Stimulated activated naive CD8-positive, alpha-beta T cell treated with anti-CD3 and anti-CD28 coated beads, Interleukin-15, amount 100 ng/mL, for 72 hours (primary cell): ENCODE measurements at regions not wholly inside any gene's neighbourhood (a gene's known extent, or its start where the extent isn't known, plus 50 kb on each side); places are given as distances from the start of the nearest gene placed in this dataset.
A peak's percentile ranks its signal among the peaks of the same experiment; 100 is the strongest.

Experiments used
- ATAC-seq: fragments of 150-1000 bp; cut with Tn5 transposase; 2 replicates; pipeline ENCODE4 v1.10.0; 2021; ENCODE audit warnings: mild to moderate bottlenecking, moderate library complexity
- DNase-seq, 2 donors: peaks; one replicate each; pipeline ENCODE4 v3.0.0; 2021 to 2022
- H3K27ac Mint-ChIP-seq, 2 donors: one replicate each; pipeline ENCODE4 v1.8.0; 2022; ENCODE audit warnings: mild to moderate bottlenecking in 2 of 2, mixed read lengths in 2 of 2, moderate library complexity in 2 of 2
- H3K27me3 Mint-ChIP-seq: one replicate; pipeline ENCODE4 v1.8.0; 2022; ENCODE audit warnings: mixed read lengths
- H3K4me1 Mint-ChIP-seq: one replicate; pipeline ENCODE4 v1.8.0; 2022; ENCODE audit warnings: mild to moderate bottlenecking, mixed read lengths
- H3K4me3 Mint-ChIP-seq, 2 donors: one replicate each; pipeline ENCODE4 v1.8.0; 2022; ENCODE audit warnings: mild to moderate bottlenecking in 2 of 2, mixed read lengths in 2 of 2, moderate library complexity in 1 of 2
- H3K9me3 Mint-ChIP-seq, 2 donors: one replicate each; pipeline ENCODE4 v1.8.0; 2022; ENCODE audit warnings: mixed read lengths in 2 of 2

- Mint-ChIP-seq H3K27ac (peak overlapping the region in 1 of 2 donors; percentile 35), H3K9me3 (peaks cover 23 to 35% of the 10 kb centered on the region in 2 donors), H3K4me1 (peaks cover 18% of the 10 kb centered on the region), H3K4me3 (no peak overlapping the region), H3K27me3 (peaks cover 25% of the 10 kb centered on the region)
- DNase-seq (no peak), ATAC-seq (no peak)
Observed at GRCh38 chr17:77698903-77699623, 259.4 kb upstream of the TNRC6C start.

- H3K27ac Mint-ChIP-seq: no peak overlapping the region
- ATAC-seq (no peak), DNase-seq (peak in 1 of 2 donors; percentile 5)
- H3K9me3 Mint-ChIP-seq: peaks cover 29 to 45% of the 10 kb centered on the region in 2 donors
- no peak overlapping the region for H3K4me3 Mint-ChIP-seq
- peaks cover 14% of the 10 kb centered on the region for H3K27me3 Mint-ChIP-seq
- peaks cover 14% of the 10 kb centered on the region for H3K4me1 Mint-ChIP-seq
Observed at GRCh38 chr17:77700165-77700881, 258.2 kb upstream of the TNRC6C start.

GRCh38 chr17:77701996-77702395 lies 256.5 kb upstream of the TNRC6C start:
- Mint-ChIP-seq H3K27me3 (no peaks in the 10 kb centered on the region), H3K27ac (no peak overlapping the region), H3K4me1 (no peaks in the 10 kb centered on the region), H3K9me3 (peaks cover 30 to 58% of the 10 kb centered on the region in 2 donors), H3K4me3 (no peak overlapping the region)
- no peak for ATAC-seq
- peak in 1 of 2 donors; percentile 2 for DNase-seq

GRCh38 chr17:77704048-77704815 lies 254.3 kb upstream of the TNRC6C start:
- H3K4me1 Mint-ChIP-seq: no peaks in the 10 kb centered on the region
- no peak overlapping the region for H3K27ac Mint-ChIP-seq
- no peaks in the 10 kb centered on the region for H3K27me3 Mint-ChIP-seq
- no peak for DNase-seq
- peaks cover 35 to 61% of the 10 kb centered on the region in 2 donors for H3K9me3 Mint-ChIP-seq
- no peak overlapping the region for H3K4me3 Mint-ChIP-seq
- no peak for ATAC-seq

GRCh38 chr17:77706938-77707337 lies 251.6 kb upstream of the TNRC6C start:
- H3K4me1 Mint-ChIP-seq: no peaks in the 10 kb centered on the region
- H3K9me3 Mint-ChIP-seq: peaks cover 30 to 48% of the 10 kb centered on the region in 2 donors
- H3K27ac Mint-ChIP-seq: no peak overlapping the region
- H3K4me3 Mint-ChIP-seq: no peak overlapping the region
- DNase-seq (no peak), ATAC-seq (no peak)
- H3K27me3 Mint-ChIP-seq: no peaks in the 10 kb centered on the region

GRCh38 chr17:77707546-77707945 lies 251.0 kb upstream of the TNRC6C start:
- Mint-ChIP-seq H3K27me3 (no peaks in the 10 kb centered on the region), H3K4me3 (no peak overlapping the region), H3K9me3 (peaks cover 24 to 42% of the 10 kb centered on the region in 2 donors), H3K27ac (no peak overlapping the region), H3K4me1 (no peaks in the 10 kb centered on the region)
- DNase-seq: peak in 1 of 2 donors; percentile 6
- no peak for ATAC-seq

- DNase-seq: peak in 1 of 2 donors; percentile 1
- Mint-ChIP-seq H3K4me1 (no peaks in the 10 kb centered on the region), H3K9me3 (peaks cover 24 to 37% of the 10 kb centered on the region in 2 donors)
Observed at GRCh38 chr17:77708049-77708448, 250.5 kb upstream of the TNRC6C start.

GRCh38 chr17:77708936-77709335 lies 249.6 kb upstream of the TNRC6C start:
- Mint-ChIP-seq H3K27me3 (no peaks in the 10 kb centered on the region), H3K4me3 (no peak overlapping the region), H3K27ac (peak overlapping the region; percentile 28 to 72), H3K9me3 (peaks cover 18 to 28% of the 10 kb centered on the region in 2 donors), H3K4me1 (no peaks in the 10 kb centered on the region)
- ATAC-seq (no peak), DNase-seq (no peak)

More at GRCh38 chr17:77708049-77708448, 250.5 kb upstream of the TNRC6C start:
- no peak for ATAC-seq
- H3K27ac Mint-ChIP-seq: no peak overlapping the region
- H3K4me3 Mint-ChIP-seq: no peak overlapping the region
- no peaks in the 10 kb centered on the region for H3K27me3 Mint-ChIP-seq

GRCh38 chr17:77709594-77709993 lies 248.9 kb upstream of the TNRC6C start:
- Mint-ChIP-seq H3K4me1 (no peaks in the 10 kb centered on the region), H3K27me3 (no peaks in the 10 kb centered on the region), H3K9me3 (peaks cover 16 to 23% of the 10 kb centered on the region in 2 donors), H3K4me3 (no peak overlapping the region), H3K27ac (peak overlapping the region in 1 of 2 donors; percentile 58)
- DNase-seq (no peak), ATAC-seq (no peak)

GRCh38 chr17:77712578-77712977 lies 245.9 kb upstream of the TNRC6C start:
- ATAC-seq: no peak
- no peaks in the 10 kb centered on the region for H3K4me1 Mint-ChIP-seq
- DNase-seq: no peak
- no peak overlapping the region for H3K4me3 Mint-ChIP-seq
- H3K27me3 Mint-ChIP-seq: no peaks in the 10 kb centered on the region
- H3K9me3 Mint-ChIP-seq: peaks cover 17 to 18% of the 10 kb centered on the region in 2 donors
- H3K27ac Mint-ChIP-seq: no peak overlapping the region

GRCh38 chr17:77716289-77716926 lies 242.1 kb upstream of the TNRC6C start:
- DNase-seq (no peak), ATAC-seq (no peak)
- Mint-ChIP-seq H3K4me1 (no peaks in the 10 kb centered on the region), H3K27ac (no peak overlapping the region), H3K4me3 (no peak overlapping the region), H3K9me3 (peaks cover 25 to 29% of the 10 kb centered on the region in 2 donors), H3K27me3 (no peaks in the 10 kb centered on the region)

- Mint-ChIP-seq H3K27me3 (no peaks in the 10 kb centered on the region), H3K27ac (no peak overlapping the region), H3K9me3 (peaks cover 22 to 29% of the 10 kb centered on the region in 2 donors), H3K4me3 (no peak overlapping the region), H3K4me1 (no peaks in the 10 kb centered on the region)
- DNase-seq (no peak), ATAC-seq (no peak)
Observed at GRCh38 chr17:77717941-77718668, 240.4 kb upstream of the TNRC6C start.

- ATAC-seq: no peak
- Mint-ChIP-seq H3K27me3 (no peaks in the 10 kb centered on the region), H3K4me1 (no peaks in the 10 kb centered on the region), H3K4me3 (no peak overlapping the region), H3K27ac (no peak overlapping the region), H3K9me3 (peaks cover 20 to 29% of the 10 kb centered on the region in 2 donors)
- DNase-seq: no peak
Observed at GRCh38 chr17:77718669-77718961, 239.9 kb upstream of the TNRC6C start.

GRCh38 chr17:77719806-77720205 lies 238.7 kb upstream of the TNRC6C start:
- ATAC-seq: no peak
- Mint-ChIP-seq H3K4me3 (no peak overlapping the region), H3K27ac (no peak overlapping the region), H3K27me3 (no peaks in the 10 kb centered on the region), H3K9me3 (peaks cover 20 to 28% of the 10 kb centered on the region in 2 donors), H3K4me1 (no peaks in the 10 kb centered on the region)
- DNase-seq: no peak
